HEK293 (cell line): ENCODE measurements at regions not wholly inside any gene's neighbourhood (a gene's known extent, or its start where the extent isn't known, plus 50 kb on each side); places are given as distances from the start of the nearest gene placed in this dataset.

Experiments used
- CTCF ChIP-seq: fragments of 450-650 bp; formaldehyde crosslinking; IDR thresholded peaks from 2 replicates; pipeline ENCODE4 v1.5.1; 2016; ENCODE audit warnings: missing biosample characterization, missing genetic modification characterization
- PATZ1 ChIP-seq: fragments of 450-650 bp; formaldehyde crosslinking; IDR thresholded peaks from 2 replicates; pipeline ENCODE4 v1.5.1; 2016; ENCODE audit warnings: missing biosample characterization, missing genetic modification characterization
- REST ChIP-seq: fragments of 450-650 bp; formaldehyde crosslinking; IDR thresholded peaks from 2 replicates; pipeline ENCODE4 v1.5.1; 2016; ENCODE audit warnings: missing biosample characterization, missing genetic modification characterization
- YY2 ChIP-seq: fragments of 450-650 bp; formaldehyde crosslinking; IDR thresholded peaks from 2 replicates; pipeline ENCODE4 v1.5.1; 2016; ENCODE audit warnings: missing biosample characterization, missing genetic modification characterization
- ZBTB1 ChIP-seq: fragments of 450-650 bp; formaldehyde crosslinking; IDR thresholded peaks from 2 replicates; pipeline ENCODE4 v1.5.1; 2016; ENCODE audit warnings: missing biosample characterization, missing genetic modification characterization
- ZBTB49 ChIP-seq: fragments of 450-650 bp; formaldehyde crosslinking; IDR thresholded peaks from 2 replicates; pipeline ENCODE4 v1.5.1; 2016; ENCODE audit warnings: missing biosample characterization, missing genetic modification characterization, low read depth
- ZNF121 ChIP-seq: fragments of 450-650 bp; formaldehyde crosslinking; IDR thresholded peaks from 2 replicates; pipeline ENCODE4 v1.5.1; 2016; ENCODE audit warnings: missing biosample characterization, missing genetic modification characterization
- ZNF501 ChIP-seq: fragments of 450-650 bp; formaldehyde crosslinking; IDR thresholded peaks from 2 replicates; pipeline ENCODE4 v1.5.1; 2016; ENCODE audit warnings: missing biosample characterization, missing genetic modification characterization
- ZNF558 ChIP-seq: fragments of 450-650 bp; formaldehyde crosslinking; IDR thresholded peaks from 2 replicates; pipeline ENCODE4 v1.5.1; 2016; ENCODE audit warnings: missing biosample characterization, missing genetic modification characterization
- ZNF768 ChIP-seq: fragments of 450-650 bp; formaldehyde crosslinking; IDR thresholded peaks from 2 replicates; pipeline ENCODE4 v1.5.1; 2018; ENCODE audit warnings: missing biosample characterization, mild to moderate bottlenecking, missing genetic modification characterization

GRCh38 chr12:89252284-89252683 lies 100.0 kb downstream of the DUSP6 start:
- TF ChIP-seq CTCF (tag by site-specific recombination), result no peak
- no peak for TF ChIP-seq PATZ1
- TF ChIP-seq ZBTB49 (tag by site-specific recombination), result no peak
- TF ChIP-seq ZNF501 (tag by site-specific recombination), result no peak
- TF ChIP-seq ZNF558 (tag by site-specific recombination), result no peak
- no peak for TF ChIP-seq ZBTB1 (tag by site-specific recombination)
- no peak for TF ChIP-seq YY2 (tag by site-specific recombination)
- no peak for TF ChIP-seq REST (tag by site-specific recombination)
- no peak for TF ChIP-seq ZNF768 (tag by site-specific recombination)
- no peak for TF ChIP-seq ZNF121
